ENCODE measurements at regions not wholly inside any gene's neighbourhood (a gene's known extent, or its start where the extent isn't known, plus 50 kb on each side); places are given as distances from the start of the nearest gene placed in this dataset.

- Histone ChIP-seq H3K9me2 (replicated peaks; ENCODE audit: insufficient read depth, low read length) (no peaks in the 10 kb centered on the region), H3K4me1 (ENCODE audit: low read length) (no peaks in the 10 kb centered on the region), H3K9ac (ENCODE audit: low read length) (no peak overlapping the region), H3K9me3 (ENCODE audit: low read length) (peaks cover 10% of the 10 kb centered on the region; the same call in 1 of the 2 replicates), H3K79me2 (ENCODE audit: low read length) (no peaks in the 10 kb centered on the region), H4K20me1 (ENCODE audit: insufficient read depth, low read depth, low read length) (no peaks in the 10 kb centered on the region), H2AFZ (ENCODE audit: low read length) (no peak overlapping the region), H3K27ac (ENCODE audit: low read length) (no peak overlapping the region), H3K27me3 (ENCODE audit: low read length) (no peaks in the 10 kb centered on the region), H3K4me3 (ENCODE audit: low read length) (no peak overlapping the region), H3K4me2 (ENCODE audit: low read depth, low read length, poor library complexity, severe bottlenecking) (no peak overlapping the region), H3K36me3 (ENCODE audit: insufficient read depth, low read length) (no peaks in the 10 kb centered on the region)
- DNase-seq = no peak
Observed at GRCh38 chr9:81305561-81306182, 383.7 kb downstream of the TLE1 start.

GRCh38 chr9:81303658-81304057 lies 385.7 kb downstream of the TLE1 start:
- Histone ChIP-seq H3K9me3 (ENCODE audit: low read length) (peaks cover 7% of the 10 kb centered on the region), H2AFZ (ENCODE audit: low read length) (no peak overlapping the region), H3K27me3 (ENCODE audit: low read length) (no peaks in the 10 kb centered on the region), H3K4me2 (ENCODE audit: low read depth, low read length, poor library complexity, severe bottlenecking) (no peak overlapping the region), H3K4me3 (ENCODE audit: low read length) (no peak overlapping the region), H3K9ac (ENCODE audit: low read length) (no peak overlapping the region), H3K4me1 (ENCODE audit: low read length) (no peaks in the 10 kb centered on the region), H3K9me2 (replicated peaks; ENCODE audit: insufficient read depth, low read length) (no peaks in the 10 kb centered on the region), H3K36me3 (ENCODE audit: insufficient read depth, low read length) (no peaks in the 10 kb centered on the region), H3K79me2 (ENCODE audit: low read length) (no peaks in the 10 kb centered on the region), H3K27ac (ENCODE audit: low read length) (no peak overlapping the region), H4K20me1 (ENCODE audit: insufficient read depth, low read depth, low read length) (no peaks in the 10 kb centered on the region)
- DNase-seq = no peak

GRCh38 chr9:81293651-81294050 lies 395.7 kb downstream of the TLE1 start:
- Histone ChIP-seq H3K4me1 (ENCODE audit: low read length) (no peaks in the 10 kb centered on the region), H3K36me3 (ENCODE audit: insufficient read depth, low read length) (no peaks in the 10 kb centered on the region), H3K9me3 (ENCODE audit: low read length) (peaks cover 22% of the 10 kb centered on the region), H3K27me3 (ENCODE audit: low read length) (no peaks in the 10 kb centered on the region), H2AFZ (ENCODE audit: low read length) (no peak overlapping the region), H3K4me2 (ENCODE audit: low read depth, low read length, poor library complexity, severe bottlenecking) (no peak overlapping the region), H3K9me2 (replicated peaks; ENCODE audit: insufficient read depth, low read length) (no peaks in the 10 kb centered on the region), H3K4me3 (ENCODE audit: low read length) (no peak overlapping the region), H3K27ac (ENCODE audit: low read length) (no peak overlapping the region), H3K9ac (ENCODE audit: low read length) (no peak overlapping the region), H3K79me2 (ENCODE audit: low read length) (no peaks in the 10 kb centered on the region), H4K20me1 (ENCODE audit: insufficient read depth, low read depth, low read length) (no peaks in the 10 kb centered on the region)
- DNase-seq = no peak

GRCh38 chr9:81292056-81292805 lies 397.1 kb downstream of the TLE1 start:
- Histone ChIP-seq H3K9me2 (replicated peaks; ENCODE audit: insufficient read depth, low read length) (no peaks in the 10 kb centered on the region), H3K4me3 (ENCODE audit: low read length) (no peak overlapping the region), H3K4me1 (ENCODE audit: low read length) (no peaks in the 10 kb centered on the region), H3K9ac (ENCODE audit: low read length) (no peak overlapping the region), H3K27ac (ENCODE audit: low read length) (no peak overlapping the region), H3K36me3 (ENCODE audit: insufficient read depth, low read length) (no peaks in the 10 kb centered on the region), H3K79me2 (ENCODE audit: low read length) (no peaks in the 10 kb centered on the region), H3K27me3 (ENCODE audit: low read length) (no peaks in the 10 kb centered on the region), H3K4me2 (ENCODE audit: low read depth, low read length, poor library complexity, severe bottlenecking) (no peak overlapping the region), H4K20me1 (ENCODE audit: insufficient read depth, low read depth, low read length) (no peaks in the 10 kb centered on the region), H2AFZ (ENCODE audit: low read length) (no peak overlapping the region), H3K9me3 (ENCODE audit: low read length) (peaks cover 16% of the 10 kb centered on the region)
- DNase-seq = no peak

GRCh38 chr9:81289622-81290021 lies 399.7 kb downstream of the TLE1 start:
- no peaks in the 10 kb centered on the region for H3K4me1 ChIP-seq (ENCODE audit: low read length)
- no peak overlapping the region for H3K4me2 ChIP-seq (ENCODE audit: low read depth, low read length, poor library complexity, severe bottlenecking)
- no peak for DNase-seq
- peaks cover 19% of the 10 kb centered on the region for H3K9me3 ChIP-seq (ENCODE audit: low read length)
- no peak overlapping the region for H2AFZ ChIP-seq (ENCODE audit: low read length)
- no peaks in the 10 kb centered on the region for H3K36me3 ChIP-seq (ENCODE audit: insufficient read depth, low read length)
- no peak overlapping the region for H3K4me3 ChIP-seq (ENCODE audit: low read length)
- no peaks in the 10 kb centered on the region for H3K27me3 ChIP-seq (ENCODE audit: low read length)
- H4K20me1 ChIP-seq (ENCODE audit: insufficient read depth, low read depth, low read length) = no peaks in the 10 kb centered on the region
- H3K9ac ChIP-seq (ENCODE audit: low read length) = no peak overlapping the region
- H3K9me2 ChIP-seq (replicated peaks; ENCODE audit: insufficient read depth, low read length) = no peaks in the 10 kb centered on the region
- no peaks in the 10 kb centered on the region for H3K79me2 ChIP-seq (ENCODE audit: low read length)
- H3K27ac ChIP-seq (ENCODE audit: low read length) = no peak overlapping the region

GRCh38 chr9:81268048-81268447 lies 421.3 kb downstream of the TLE1 start:
- Histone ChIP-seq H3K9ac (ENCODE audit: low read length) (no peak overlapping the region), H3K27me3 (ENCODE audit: low read length) (no peaks in the 10 kb centered on the region), H3K4me3 (ENCODE audit: low read length) (no peak overlapping the region), H3K27ac (ENCODE audit: low read length) (no peak overlapping the region), H3K4me2 (ENCODE audit: low read depth, low read length, poor library complexity, severe bottlenecking) (no peak overlapping the region), H3K9me3 (ENCODE audit: low read length) (peaks cover 16% of the 10 kb centered on the region), H3K9me2 (replicated peaks; ENCODE audit: insufficient read depth, low read length) (no peaks in the 10 kb centered on the region; the same call in 1 of the 2 replicates), H3K36me3 (ENCODE audit: insufficient read depth, low read length) (no peaks in the 10 kb centered on the region), H3K79me2 (ENCODE audit: low read length) (no peaks in the 10 kb centered on the region), H4K20me1 (ENCODE audit: insufficient read depth, low read depth, low read length) (no peaks in the 10 kb centered on the region), H3K4me1 (ENCODE audit: low read length) (no peaks in the 10 kb centered on the region), H2AFZ (ENCODE audit: low read length) (no peak overlapping the region)
- no peak for DNase-seq

- H3K9me3 ChIP-seq (ENCODE audit: low read length) = peaks cover 12% of the 10 kb centered on the region; the same call in 1 of the 2 replicates
- H2AFZ ChIP-seq (ENCODE audit: low read length) = no peak overlapping the region
- no peaks in the 10 kb centered on the region for H3K4me1 ChIP-seq (ENCODE audit: low read length)
- H3K9me2 ChIP-seq (replicated peaks; ENCODE audit: insufficient read depth, low read length) = no peaks in the 10 kb centered on the region; the same call in 1 of the 2 replicates
- no peaks in the 10 kb centered on the region for H4K20me1 ChIP-seq (ENCODE audit: insufficient read depth, low read depth, low read length)
- H3K36me3 ChIP-seq (ENCODE audit: insufficient read depth, low read length) = no peaks in the 10 kb centered on the region
- H3K9ac ChIP-seq (ENCODE audit: low read length) = no peak overlapping the region
- no peaks in the 10 kb centered on the region for H3K27me3 ChIP-seq (ENCODE audit: low read length)
- no peak overlapping the region for H3K4me3 ChIP-seq (ENCODE audit: low read length)
- DNase-seq = no peak
- H3K4me2 ChIP-seq (ENCODE audit: low read depth, low read length, poor library complexity, severe bottlenecking) = no peak overlapping the region
- no peak overlapping the region for H3K27ac ChIP-seq (ENCODE audit: low read length)
- H3K79me2 ChIP-seq (ENCODE audit: low read length) = no peaks in the 10 kb centered on the region
Observed at GRCh38 chr9:81266674-81267073, 422.7 kb downstream of the TLE1 start.

GRCh38 chr9:81266086-81266485 lies 423.3 kb downstream of the TLE1 start:
- Histone ChIP-seq H3K9ac (ENCODE audit: low read length) (no peak overlapping the region), H3K9me2 (replicated peaks; ENCODE audit: insufficient read depth, low read length) (no peaks in the 10 kb centered on the region; the same call in 1 of the 2 replicates), H3K4me2 (ENCODE audit: low read depth, low read length, poor library complexity, severe bottlenecking) (no peak overlapping the region), H2AFZ (ENCODE audit: low read length) (no peak overlapping the region), H3K27me3 (ENCODE audit: low read length) (no peaks in the 10 kb centered on the region), H3K9me3 (ENCODE audit: low read length) (peaks cover 12% of the 10 kb centered on the region; the same call in 1 of the 2 replicates), H3K4me3 (ENCODE audit: low read length) (no peak overlapping the region), H3K4me1 (ENCODE audit: low read length) (no peaks in the 10 kb centered on the region), H3K36me3 (ENCODE audit: insufficient read depth, low read length) (no peaks in the 10 kb centered on the region), H3K27ac (ENCODE audit: low read length) (no peak overlapping the region), H3K79me2 (ENCODE audit: low read length) (no peaks in the 10 kb centered on the region), H4K20me1 (ENCODE audit: insufficient read depth, low read depth, low read length) (no peaks in the 10 kb centered on the region)
- DNase-seq = no peak

Data from Karpas-422 (cell line).